ENCODE measurements at regions not wholly inside any gene's neighbourhood (a gene's known extent, or its start where the extent isn't known, plus 50 kb on each side); places are given as distances from the start of the nearest gene placed in this dataset.

GRCh38 chr17:22272363-22273146, 580.2 kb downstream of the KCNJ18 start:
- TF ChIP-seq CTCF (conservative IDR thresholded peaks at IDR 0.05) = no peak
- TF ChIP-seq EZH2 (IDR thresholded peaks at IDR 0.05; ENCODE audit: low read depth) = no peak
